IMR-90 (cell line): ENCODE measurements at regions not wholly inside any gene's neighbourhood (a gene's known extent, or its start where the extent isn't known, plus 50 kb on each side); places are given as distances from the start of the nearest gene placed in this dataset.

Experiments
- ATAC-seq: fragments of 200-7000 bp; cut with Tn5 transposase; 2 replicates; pipeline ENCODE4 v1.9.1; 2020; ENCODE audit warnings: low read depth, mild to moderate bottlenecking, moderate library complexity
- BruUV-seq: library from RNA; stranded (reverse); fragments of 400-500 nt; replicated peaks from 2 replicates; lab custom pipeline; 2021; lab: Mats Ljungman, UMichigan
- CTCF ChIA-PET: fragments of 300-600 bp; formaldehyde crosslinking; extraction: SDS; loops from one replicate; lab custom pipeline; 2021; ENCODE audit warnings: antibody characterized with exemption; lab: Yijun Ruan, JAX
- POLR2A ChIA-PET: fragments of 300-600 bp; sonication (Branson Sonifier 250); formaldehyde crosslinking; loops from one replicate; lab custom pipeline; 2022; ENCODE audit warnings: antibody characterized with exemption; ENCODE audit not compliant: unreplicated experiment; lab: Charles Lee
- DNase-seq: peaks from one replicate; pipeline ENCODE4 v3.0.0; 2013
- H2AFZ ChIP-seq: replicated peaks from 2 replicates; pipeline ENCODE3; 2013; ENCODE audit warnings: low read length, mild to moderate bottlenecking; ENCODE audit not compliant: poor library complexity
- H2AK5ac ChIP-seq: 2 replicates; pipeline ENCODE4 v1.6.1; 2013; ENCODE audit warnings: low read depth, low read length, inconsistent platforms
- H2AK9ac ChIP-seq: replicated peaks from 2 replicates; pipeline ENCODE3; 2013; ENCODE audit warnings: mild to moderate bottlenecking, low read depth, low read length, moderate library complexity; ENCODE audit not compliant: poor library complexity
- H2BK120ac ChIP-seq: 2 replicates; pipeline ENCODE4 v1.6.1; 2013; ENCODE audit warnings: low read depth, low read length, inconsistent platforms
- H2BK15ac ChIP-seq: 3 replicates; pipeline ENCODE4 v1.6.1; 2013; ENCODE audit warnings: low read depth, low read length, inconsistent platforms
- H2BK20ac ChIP-seq: 2 replicates; pipeline ENCODE4 v1.6.1; 2013; ENCODE audit warnings: low read depth, mild to moderate bottlenecking, inconsistent platforms, low read length, moderate library complexity
- H2BK5ac ChIP-seq: 2 replicates; pipeline ENCODE4 v1.6.1; 2013; ENCODE audit warnings: mild to moderate bottlenecking, low read depth, low read length, inconsistent platforms; ENCODE audit not compliant: poor library complexity, severe bottlenecking
- H3K14ac ChIP-seq: replicated peaks from 2 replicates; pipeline ENCODE4 v1.6.1; 2013; ENCODE audit warnings: low read depth, low read length, inconsistent platforms
- H3K18ac ChIP-seq: 2 replicates; pipeline ENCODE4 v1.6.1; 2013; ENCODE audit warnings: low read depth, low read length, control low read depth
- H3K23ac ChIP-seq: 2 replicates; pipeline ENCODE4 v1.6.1; 2013; ENCODE audit warnings: low read depth, low read length, inconsistent platforms
- H3K27ac ChIP-seq: 2 replicates; pipeline ENCODE4 v1.5.1; 2013; ENCODE audit warnings: mild to moderate bottlenecking, control low read depth, low read length; ENCODE audit not compliant: insufficient read depth
- H3K27me3 ChIP-seq: 2 replicates; pipeline ENCODE4 v1.6.1; 2013; ENCODE audit warnings: low read length; ENCODE audit not compliant: control insufficient read depth, insufficient read depth
- H3K36me3 ChIP-seq: 2 replicates; pipeline ENCODE4 v1.6.1; 2013; ENCODE audit warnings: low read length, mixed read lengths; ENCODE audit not compliant: control insufficient read depth, insufficient read depth
- H3K4ac ChIP-seq: 2 replicates; pipeline ENCODE4 v1.6.1; 2013; ENCODE audit warnings: low read depth, low read length, inconsistent platforms
- H3K4me1 ChIP-seq: 2 replicates; pipeline ENCODE4 v1.6.1; 2013; ENCODE audit warnings: low read length, mixed read lengths; ENCODE audit not compliant: control insufficient read depth, insufficient read depth
- H3K4me2 ChIP-seq: 2 replicates; pipeline ENCODE4 v1.6.1; 2013; ENCODE audit warnings: low read depth, mild to moderate bottlenecking, control low read depth, low read length, moderate library complexity
- H3K4me3 ChIP-seq: 2 replicates; pipeline ENCODE4 v1.5.1; 2013; ENCODE audit warnings: low read depth, mild to moderate bottlenecking, control low read depth, low read length, moderate library complexity; ENCODE audit not compliant: insufficient read depth
- H3K56ac ChIP-seq: 2 replicates; pipeline ENCODE4 v1.6.1; 2013; ENCODE audit warnings: low read length, inconsistent platforms; ENCODE audit not compliant: insufficient read depth; ENCODE audit errors: extremely low read depth
- H3K79me1 ChIP-seq, 2 experiments: 2 replicates each; pipeline ENCODE4 v1.6.1; 2013; ENCODE audit warnings: low read length in 2 of 2, inconsistent platforms in 1 of 2, low read depth in 1 of 2
- H3K9ac ChIP-seq: 2 replicates; pipeline ENCODE4 v1.6.1; 2013; ENCODE audit warnings: low read depth, low read length, control low read depth
- H3K9me1 ChIP-seq: 2 replicates; pipeline ENCODE4 v1.6.1; 2013; ENCODE audit warnings: low read length, inconsistent platforms; ENCODE audit not compliant: insufficient read depth
- H3K9me3 ChIP-seq: 2 replicates; pipeline ENCODE4 v1.6.1; 2013; ENCODE audit warnings: low read length; ENCODE audit not compliant: control insufficient read depth, insufficient read depth
- H4K20me1 ChIP-seq: 2 replicates; pipeline ENCODE4 v1.6.1; 2013; ENCODE audit warnings: low read length, inconsistent platforms; ENCODE audit not compliant: insufficient read depth
- H4K5ac ChIP-seq: 2 replicates; pipeline ENCODE4 v1.6.1; 2013; ENCODE audit warnings: mild to moderate bottlenecking, low read depth, low read length, control low read depth
- H4K8ac ChIP-seq, 2 experiments: 2 replicates each; pipeline ENCODE4 v1.6.1; 2013; ENCODE audit warnings: low read depth in 2 of 2, low read length in 2 of 2, control low read depth in 1 of 2, inconsistent platforms in 1 of 2
- H4K91ac ChIP-seq: 2 replicates; pipeline ENCODE4 v1.6.1; 2013; ENCODE audit warnings: low read depth, low read length, inconsistent platforms; ENCODE audit not compliant: insufficient read depth
- CEBPB ChIP-seq: IDR thresholded peaks from 2 replicates; pipeline ENCODE4 v1.6.1; 2012; ENCODE audit warnings: low read depth, low read length, improper control_type of control experiment
- CHD1 ChIP-seq: IDR thresholded peaks from 2 replicates; pipeline ENCODE4 v1.6.1; 2012; ENCODE audit warnings: low read depth, low read length, improper control_type of control experiment
- CTCF ChIP-seq: conservative IDR thresholded peaks from 2 replicates; pipeline ENCODE4 v1.5.1; 2012; ENCODE audit warnings: mild to moderate bottlenecking, low read depth, low read length, improper control_type of control experiment
- MAFK ChIP-seq: IDR thresholded peaks from 2 replicates; pipeline ENCODE4 v1.6.1; 2012; ENCODE audit warnings: low read depth, low read length, improper control_type of control experiment
- MAZ ChIP-seq: IDR thresholded peaks from 2 replicates; pipeline ENCODE4 v1.6.1; 2012; ENCODE audit warnings: low read depth, mild to moderate bottlenecking, low read length, improper control_type of control experiment, moderate library complexity, borderline replicate concordance
- MXI1 ChIP-seq: IDR thresholded peaks from 2 replicates; pipeline ENCODE4 v1.6.1; 2012; ENCODE audit warnings: low read depth, mild to moderate bottlenecking, low read length, moderate library complexity, borderline replicate concordance
- NFE2L2 ChIP-seq: fragments of 150-350 bp; IDR thresholded peaks from 2 replicates; pipeline ENCODE4 v1.6.1; 2016; ENCODE audit warnings: low read depth, mild to moderate bottlenecking, low read length
- RAD21 ChIP-seq: IDR thresholded peaks from 2 replicates; pipeline ENCODE4 v1.6.1; 2012; ENCODE audit warnings: low read length, improper control_type of control experiment
- RCOR1 ChIP-seq: IDR thresholded peaks from 2 replicates; pipeline ENCODE4 v1.6.1; 2012; ENCODE audit warnings: mild to moderate bottlenecking, low read length, improper control_type of control experiment; ENCODE audit not compliant: insufficient replicate concordance
- RFX5 ChIP-seq: IDR thresholded peaks from 2 replicates; pipeline ENCODE4 v1.8.0; 2012; ENCODE audit warnings: low read depth, mild to moderate bottlenecking, low read length, moderate library complexity
- SMC3 ChIP-seq: fragments of 150-350 bp; IDR thresholded peaks from 2 replicates; pipeline ENCODE4 v1.6.1; 2016; ENCODE audit warnings: low read depth, mild to moderate bottlenecking, antibody characterized with exemption, low read length, moderate library complexity
- USF2 ChIP-seq: fragments of 150-350 bp; IDR thresholded peaks from 2 replicates; pipeline ENCODE4 v1.6.1; 2017; ENCODE audit warnings: mild to moderate bottlenecking, antibody characterized with exemption, low read length, low read depth
- WGBS, 2 experiments: methylation state at CpG; one replicate each; pipeline versions ENCODE4 v1.1.5 to v1.1.7; 2013; ENCODE audit warnings: missing lambda C conversion rate in 2 of 2; ENCODE audit not compliant: insufficient read length in 1 of 2; ENCODE audit errors: extremely low coverage in 2 of 2; 5-methylcytosine and 5-hydroxymethylcytosine counted together
- dilution Hi-C: fragments of 300-500 bp; cut with HindIII; formaldehyde crosslinking; loops from one replicate; pipeline ENCODE4 v1.14.3; 2018; ENCODE audit warnings: low sequenced_read_pairs; ENCODE audit not compliant: unreplicated experiment
- in situ Hi-C: fragments of 300-500 bp; cut with MboI; formaldehyde crosslinking; loops from 3 replicates; pipeline ENCODE4 v1.14.3; 2019; ENCODE audit warnings: low sequenced_read_pairs, inconsistent platforms, mixed read lengths
- intact Hi-C: fragments of 100-400 bp; cut with micrococcal nuclease; formaldehyde crosslinking; loops from 2 replicates; pipeline ENCODE4 v1.10.0; 2022
- TF ChIP-seq, protein P1 (sequence below): fragments of 150-350 bp; IDR thresholded peaks from 2 replicates; pipeline ENCODE4 v1.6.1; 2016; ENCODE audit warnings: low read depth, mild to moderate bottlenecking, low read length, moderate library complexity, borderline replicate concordance

DNA sequence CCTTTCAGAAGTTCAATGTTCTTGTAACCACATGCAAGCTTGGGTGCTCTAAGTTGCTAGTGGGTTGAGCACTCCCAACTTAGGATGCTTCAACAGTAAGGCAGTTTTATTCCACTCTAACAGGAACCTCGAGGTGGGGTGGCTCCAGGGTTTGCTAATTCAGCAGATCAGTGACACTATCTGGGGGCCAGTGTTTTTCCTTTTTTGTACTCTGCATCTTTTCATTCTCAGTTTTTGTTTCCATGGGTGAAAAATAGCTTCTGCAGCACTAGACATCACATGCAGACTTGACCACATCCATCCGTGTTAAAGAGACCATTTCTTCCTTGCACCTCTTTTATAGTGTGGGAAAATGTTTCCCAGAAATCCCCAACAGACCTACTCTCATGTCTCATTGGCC, 497.6 kb downstream of the STIM2 start:
- Histone ChIP-seq H3K36me3 (no peaks in the 10 kb centered on the region), H3K27me3 (no peaks in the 10 kb centered on the region), H3K27ac (no peak overlapping the region), H2AFZ (no peak overlapping the region), H3K9me3 (peaks cover 4% of the 10 kb centered on the region; the same call in 1 of the 2 replicates), H3K4me1 (no peaks in the 10 kb centered on the region), H4K5ac (no peak overlapping the region), H3K9ac (no peak overlapping the region), H4K8ac (no peak overlapping the region), H3K23ac (no peak overlapping the region), H2BK5ac (no peak overlapping the region), H3K56ac (no peak overlapping the region), H2AK9ac (no peak overlapping the region), H3K18ac (no peak overlapping the region), H2BK120ac (no peak overlapping the region), H3K4ac (no peak overlapping the region), H3K14ac (no peak overlapping the region), H4K20me1 (no peaks in the 10 kb centered on the region), H3K9me1 (no peaks in the 10 kb centered on the region), H2BK15ac (no peak overlapping the region), H4K91ac (no peak overlapping the region), H3K79me1 (no peaks in the 10 kb centered on the region), H3K4me2 (no peak overlapping the region), H2AK5ac (no peak overlapping the region), H2BK20ac (no peak overlapping the region), H3K4me3 (no peak overlapping the region)
- intact Hi-C loops (no loop called here), in situ Hi-C loops (no loop called here), dilution Hi-C loops (no loop called here)
- ATAC-seq = no peak
- POLR2A ChIA-PET = no interaction called here
- CTCF ChIA-PET = no interaction called here
- DNase-seq = no peak
- TF ChIP-seq NFE2L2 (no peak), MAZ (no peak), MXI1 (no peak), USF2 (no peak), SMC3 (no peak), CEBPB (no peak), CHD1 (no peak), RAD21 (no peak), MAFK (no peak), RFX5 (no peak), CTCF (no peak), RCOR1 (no peak)
- TF ChIP-seq, protein P1, sequence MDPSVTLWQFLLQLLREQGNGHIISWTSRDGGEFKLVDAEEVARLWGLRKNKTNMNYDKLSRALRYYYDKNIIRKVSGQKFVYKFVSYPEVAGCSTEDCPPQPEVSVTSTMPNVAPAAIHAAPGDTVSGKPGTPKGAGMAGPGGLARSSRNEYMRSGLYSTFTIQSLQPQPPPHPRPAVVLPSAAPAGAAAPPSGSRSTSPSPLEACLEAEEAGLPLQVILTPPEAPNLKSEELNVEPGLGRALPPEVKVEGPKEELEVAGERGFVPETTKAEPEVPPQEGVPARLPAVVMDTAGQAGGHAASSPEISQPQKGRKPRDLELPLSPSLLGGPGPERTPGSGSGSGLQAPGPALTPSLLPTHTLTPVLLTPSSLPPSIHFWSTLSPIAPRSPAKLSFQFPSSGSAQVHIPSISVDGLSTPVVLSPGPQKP = no peak
- BruUV-seq = no TSS peak
- WGBS, 2 experiments = no CpG with 5 or more reads among the region's 2 CpGs
